ENCODE measurements at regions not wholly inside any gene's neighbourhood (a gene's known extent, or its start where the extent isn't known, plus 50 kb on each side); places are given as distances from the start of the nearest gene placed in this dataset.
"Not testable (repeated sequence)": the region's sequence is repeated elsewhere in the genome, so short reads cannot be mapped to it uniquely, and the experiment has no call there.

- DNase-seq, result peak; percentile 11
Observed at GRCh38 chr16:32116533-32116932, 136.6 kb upstream of the TP53TG3D start.

- DNase-seq, result not testable (repeated sequence)
Observed at GRCh38 chr16:32120372-32120771, 132.7 kb upstream of the TP53TG3D start.

GRCh38 chr16:32120779-32121178 is 132.3 kb upstream of the TP53TG3D start:
- not testable (repeated sequence) for DNase-seq

- DNase-seq, result not testable (repeated sequence)
Observed at GRCh38 chr16:32121273-32121900, 131.7 kb upstream of the TP53TG3D start.

GRCh38 chr16:32152434-32152833 is 100.7 kb upstream of the TP53TG3D start:
- DNase-seq, result not testable (repeated sequence)

GRCh38 chr16:32187918-32188669 is 65.0 kb upstream of the TP53TG3D start:
- not testable (repeated sequence) for DNase-seq

- not testable (repeated sequence) for DNase-seq
Observed at GRCh38 chr16:32202585-32202984, 50.5 kb upstream of the TP53TG3D start.
